B cell (primary cell): ENCODE measurements at regions not wholly inside any gene's neighbourhood (a gene's known extent, or its start where the extent isn't known, plus 50 kb on each side); places are given as distances from the start of the nearest gene placed in this dataset.

Source experiments
- EZH2 ChIP-seq: IDR thresholded peaks from 2 replicates; pipeline ENCODE4 v1.6.1; 2012; ENCODE audit warnings: borderline replicate concordance, low read depth, mild to moderate bottlenecking, moderate library complexity, low read length; ENCODE audit not compliant: insufficient read depth, poor library complexity, severe bottlenecking
- TF ChIP-seq, protein P1 (sequence below): fragments of 200-600 bp; IDR thresholded peaks from one replicate; pipeline ENCODE4 v1.8.0; 2022; ENCODE audit warnings: antibody characterized with exemption, mild to moderate bottlenecking

DNA sequence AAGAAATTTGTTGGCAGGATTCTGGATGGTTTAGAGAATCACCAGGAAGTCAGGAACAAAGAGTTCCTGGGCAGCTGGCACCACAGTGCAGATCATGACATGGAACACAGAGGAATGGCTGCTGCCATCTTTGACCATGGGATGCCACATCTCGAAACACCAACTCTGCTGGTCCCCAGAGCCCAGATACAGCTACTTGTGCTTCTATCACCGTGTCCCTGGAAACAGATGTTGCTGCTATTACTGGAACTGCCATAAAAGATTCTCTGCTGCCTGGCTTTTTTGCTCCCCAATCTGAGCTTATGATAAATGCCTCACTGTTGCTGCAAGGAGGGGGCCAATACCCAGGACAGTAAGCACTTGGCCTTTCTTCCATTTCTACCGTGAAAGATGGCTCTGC is 185.2 kb downstream of the CSNK2A3 start:
- TF ChIP-seq, protein P1, sequence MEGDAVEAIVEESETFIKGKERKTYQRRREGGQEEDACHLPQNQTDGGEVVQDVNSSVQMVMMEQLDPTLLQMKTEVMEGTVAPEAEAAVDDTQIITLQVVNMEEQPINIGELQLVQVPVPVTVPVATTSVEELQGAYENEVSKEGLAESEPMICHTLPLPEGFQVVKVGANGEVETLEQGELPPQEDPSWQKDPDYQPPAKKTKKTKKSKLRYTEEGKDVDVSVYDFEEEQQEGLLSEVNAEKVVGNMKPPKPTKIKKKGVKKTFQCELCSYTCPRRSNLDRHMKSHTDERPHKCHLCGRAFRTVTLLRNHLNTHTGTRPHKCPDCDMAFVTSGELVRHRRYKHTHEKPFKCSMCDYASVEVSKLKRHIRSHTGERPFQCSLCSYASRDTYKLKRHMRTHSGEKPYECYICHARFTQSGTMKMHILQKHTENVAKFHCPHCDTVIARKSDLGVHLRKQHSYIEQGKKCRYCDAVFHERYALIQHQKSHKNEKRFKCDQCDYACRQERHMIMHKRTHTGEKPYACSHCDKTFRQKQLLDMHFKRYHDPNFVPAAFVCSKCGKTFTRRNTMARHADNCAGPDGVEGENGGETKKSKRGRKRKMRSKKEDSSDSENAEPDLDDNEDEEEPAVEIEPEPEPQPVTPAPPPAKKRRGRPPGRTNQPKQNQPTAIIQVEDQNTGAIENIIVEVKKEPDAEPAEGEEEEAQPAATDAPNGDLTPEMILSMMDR: no peak
- no peak for TF ChIP-seq EZH2
